OCI-LY7 (cell line): ENCODE measurements at regions not wholly inside any gene's neighbourhood (a gene's known extent, or its start where the extent isn't known, plus 50 kb on each side); places are given as distances from the start of the nearest gene placed in this dataset.

Experiments
- BruUV-seq: library from RNA; stranded (reverse); fragments of 400-500 nt; replicated peaks from 2 replicates; lab custom pipeline; 2021; lab: Mats Ljungman, UMichigan
- CTCF ChIA-PET: fragments of 300-600 bp; sonication (Branson Sonifier 250); formaldehyde crosslinking; loops from one replicate; lab custom pipeline; 2022; ENCODE audit warnings: antibody characterized with exemption; ENCODE audit not compliant: unreplicated experiment; lab: Charles Lee
- POLR2A ChIA-PET: fragments of 300-600 bp; sonication (Branson Sonifier 250); formaldehyde crosslinking; loops from one replicate; lab custom pipeline; 2022; ENCODE audit warnings: antibody characterized with exemption; lab: Charles Lee
- DNase-seq: peaks from one replicate; pipeline ENCODE4 v3.0.0-alpha.2; 2015; ENCODE audit warnings: low spot score
- H2AFZ ChIP-seq: fragments of 200-600 bp; sonication (generic), shearing (Covaris generic); 2 replicates; pipeline ENCODE4 v1.6.1; 2014; ENCODE audit warnings: mild to moderate bottlenecking, antibody characterized with exemption, low read length, moderate library complexity
- H3K27ac ChIP-seq: fragments of 200-600 bp; sonication (generic); 2 replicates; pipeline ENCODE4 v1.5.1; 2014; ENCODE audit warnings: mixed run types, low read depth, mild to moderate bottlenecking, moderate library complexity, low read length, inconsistent platforms; ENCODE audit not compliant: poor library complexity, severe bottlenecking
- H3K36me3 ChIP-seq: fragments of 200-600 bp; sonication (generic); 2 replicates; pipeline ENCODE4 v1.6.1; 2014; ENCODE audit warnings: mild to moderate bottlenecking, antibody characterized with exemption, low read length, moderate library complexity, mixed read lengths; ENCODE audit not compliant: insufficient read depth
- H3K4me1 ChIP-seq: fragments of 200-600 bp; sonication (generic); 2 replicates; pipeline ENCODE4 v1.5.1; 2014; ENCODE audit warnings: mild to moderate bottlenecking, low read length; ENCODE audit not compliant: insufficient read depth, poor library complexity, severe bottlenecking
- H3K4me2 ChIP-seq: fragments of 200-600 bp; sonication (generic); 2 replicates; pipeline ENCODE4 v1.6.1; 2014; ENCODE audit warnings: mild to moderate bottlenecking, low read length
- H3K4me3 ChIP-seq: fragments of 200-600 bp; sonication (generic); 2 replicates; pipeline ENCODE4 v1.5.1; 2014; ENCODE audit warnings: mild to moderate bottlenecking, low read depth, low read length; ENCODE audit not compliant: poor library complexity, severe bottlenecking
- H3K79me2 ChIP-seq: fragments of 200-600 bp; sonication (generic); 2 replicates; pipeline ENCODE4 v1.6.1; 2016; ENCODE audit warnings: low read depth, mild to moderate bottlenecking, low read length, moderate library complexity, mixed read lengths; ENCODE audit not compliant: insufficient read depth
- H3K9me2 ChIP-seq: fragments of 200-600 bp; sonication (generic); 2 replicates; pipeline ENCODE4 v1.6.1; 2016; ENCODE audit warnings: mild to moderate bottlenecking, low read length, mixed read lengths; ENCODE audit not compliant: insufficient read depth
- H3K9me3 ChIP-seq: fragments of 200-600 bp; sonication (generic); 2 replicates; pipeline ENCODE4 v1.6.1; 2014; ENCODE audit warnings: mild to moderate bottlenecking, mixed run types, low read length, mixed read lengths
- H4K20me1 ChIP-seq: fragments of 200-600 bp; sonication (generic); 2 replicates; pipeline ENCODE4 v1.6.1; 2014; ENCODE audit warnings: mild to moderate bottlenecking, antibody characterized with exemption, low read length, moderate library complexity, mixed read lengths; ENCODE audit not compliant: insufficient read depth
- EZH2phosphoT487 ChIP-seq: fragments of 200-600 bp; sonication (generic); IDR thresholded peaks from 2 replicates; pipeline ENCODE4 v1.6.1; 2018; ENCODE audit warnings: low read depth, borderline replicate concordance, mild to moderate bottlenecking, mixed run types, antibody characterized with exemption, low read length, moderate library complexity, mixed read lengths
- intact Hi-C: fragments of 100-400 bp; cut with micrococcal nuclease; formaldehyde crosslinking; loops from one replicate; pipeline ENCODE4 v1.10.0; 2022; ENCODE audit not compliant: unreplicated experiment
- TF ChIP-seq, protein P1 (sequence below): fragments of 200-600 bp; sonication (generic); conservative IDR thresholded peaks from 2 replicates; pipeline ENCODE4 v1.5.1; 2014; ENCODE audit warnings: mild to moderate bottlenecking, antibody characterized with exemption, low read length, moderate library complexity, mixed read lengths

DNA sequence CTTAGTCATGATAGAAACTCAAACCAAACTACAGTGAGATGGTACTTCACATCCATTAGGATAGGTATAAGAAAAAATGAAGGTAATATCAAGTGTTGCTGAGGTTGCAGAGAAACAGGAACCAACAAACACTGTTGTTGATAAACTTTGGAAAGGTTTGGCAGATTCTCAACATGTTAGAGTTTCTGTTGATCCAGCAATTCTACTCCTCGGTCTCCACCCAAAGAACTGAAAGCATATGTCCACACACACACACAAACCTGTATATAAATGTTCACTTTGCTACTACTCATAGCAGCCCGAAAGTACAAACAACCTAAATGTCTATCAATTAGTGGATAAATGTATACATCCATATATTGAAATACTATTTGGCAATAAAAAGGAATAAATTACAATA lies 128.3 kb upstream of the CARMIL1 start:
- H3K9me3 ChIP-seq, result peaks cover 30% of the 10 kb centered on the region; the same call in 1 of the 2 replicates
- peaks cover 4% of the 10 kb centered on the region; the same call in 1 of the 2 replicates for H3K36me3 ChIP-seq
- no peaks in the 10 kb centered on the region for H4K20me1 ChIP-seq
- CTCF ChIA-PET, result no interaction called here
- H2AFZ ChIP-seq, result no peak overlapping the region
- H3K4me3 ChIP-seq, result no peak overlapping the region
- peaks cover 27% of the 10 kb centered on the region for H3K4me1 ChIP-seq
- TF ChIP-seq EZH2phosphoT487, result no peak
- TF ChIP-seq, protein P1, sequence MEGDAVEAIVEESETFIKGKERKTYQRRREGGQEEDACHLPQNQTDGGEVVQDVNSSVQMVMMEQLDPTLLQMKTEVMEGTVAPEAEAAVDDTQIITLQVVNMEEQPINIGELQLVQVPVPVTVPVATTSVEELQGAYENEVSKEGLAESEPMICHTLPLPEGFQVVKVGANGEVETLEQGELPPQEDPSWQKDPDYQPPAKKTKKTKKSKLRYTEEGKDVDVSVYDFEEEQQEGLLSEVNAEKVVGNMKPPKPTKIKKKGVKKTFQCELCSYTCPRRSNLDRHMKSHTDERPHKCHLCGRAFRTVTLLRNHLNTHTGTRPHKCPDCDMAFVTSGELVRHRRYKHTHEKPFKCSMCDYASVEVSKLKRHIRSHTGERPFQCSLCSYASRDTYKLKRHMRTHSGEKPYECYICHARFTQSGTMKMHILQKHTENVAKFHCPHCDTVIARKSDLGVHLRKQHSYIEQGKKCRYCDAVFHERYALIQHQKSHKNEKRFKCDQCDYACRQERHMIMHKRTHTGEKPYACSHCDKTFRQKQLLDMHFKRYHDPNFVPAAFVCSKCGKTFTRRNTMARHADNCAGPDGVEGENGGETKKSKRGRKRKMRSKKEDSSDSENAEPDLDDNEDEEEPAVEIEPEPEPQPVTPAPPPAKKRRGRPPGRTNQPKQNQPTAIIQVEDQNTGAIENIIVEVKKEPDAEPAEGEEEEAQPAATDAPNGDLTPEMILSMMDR, result no peak
- no peak overlapping the region for H3K4me2 ChIP-seq
- POLR2A ChIA-PET, result no interaction called here
- H3K79me2 ChIP-seq, result no peaks in the 10 kb centered on the region
- intact Hi-C loops, result no loop called here
- H3K27ac ChIP-seq, result no peak overlapping the region
- no peak for DNase-seq
- H3K9me2 ChIP-seq, result no peaks in the 10 kb centered on the region
- no TSS peak for BruUV-seq

DNA sequence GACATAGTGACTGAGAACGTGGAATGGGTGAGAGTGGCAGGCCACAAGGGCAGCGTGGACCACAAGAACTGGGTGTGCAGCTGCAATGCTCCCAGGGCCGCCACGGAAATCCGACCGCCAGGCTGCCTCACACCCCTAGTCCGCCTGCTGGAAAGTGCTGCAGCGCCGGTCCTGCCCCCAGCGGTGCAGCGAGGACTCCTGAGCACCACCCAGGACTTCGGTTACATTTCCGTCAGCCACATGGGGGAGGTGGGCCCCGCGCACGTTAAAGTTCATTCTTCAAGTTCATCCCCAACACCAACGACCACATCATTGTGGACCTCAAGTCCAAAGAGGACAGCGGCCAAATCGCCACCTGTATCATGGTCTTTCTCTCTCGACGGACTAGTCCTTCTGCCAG lies 126.1 kb upstream of the CARMIL1 start:
- ChIA-PET CTCF (no interaction called here), POLR2A (interaction anchor here (0.6 kb wide), 1 partner anchor 23 kb away, joined by 4 read pairs; no protein-coding TSS in a partner anchor)
- Histone ChIP-seq H3K9me3 (peaks cover 36% of the 10 kb centered on the region; the same call in 1 of the 2 replicates), H3K4me3 (no peak overlapping the region), H3K9me2 (no peaks in the 10 kb centered on the region), H3K4me1 (peaks cover 9% of the 10 kb centered on the region), H4K20me1 (no peaks in the 10 kb centered on the region), H3K79me2 (no peaks in the 10 kb centered on the region), H2AFZ (no peak overlapping the region), H3K4me2 (no peak overlapping the region), H3K36me3 (no peaks in the 10 kb centered on the region; the same call in 1 of the 2 replicates), H3K27ac (no peak overlapping the region)
- no TSS peak for BruUV-seq
- TF ChIP-seq, protein P1, result no peak
- TF ChIP-seq EZH2phosphoT487, result no peak
- intact Hi-C loops, result no loop called here
- no peak for DNase-seq

DNA sequence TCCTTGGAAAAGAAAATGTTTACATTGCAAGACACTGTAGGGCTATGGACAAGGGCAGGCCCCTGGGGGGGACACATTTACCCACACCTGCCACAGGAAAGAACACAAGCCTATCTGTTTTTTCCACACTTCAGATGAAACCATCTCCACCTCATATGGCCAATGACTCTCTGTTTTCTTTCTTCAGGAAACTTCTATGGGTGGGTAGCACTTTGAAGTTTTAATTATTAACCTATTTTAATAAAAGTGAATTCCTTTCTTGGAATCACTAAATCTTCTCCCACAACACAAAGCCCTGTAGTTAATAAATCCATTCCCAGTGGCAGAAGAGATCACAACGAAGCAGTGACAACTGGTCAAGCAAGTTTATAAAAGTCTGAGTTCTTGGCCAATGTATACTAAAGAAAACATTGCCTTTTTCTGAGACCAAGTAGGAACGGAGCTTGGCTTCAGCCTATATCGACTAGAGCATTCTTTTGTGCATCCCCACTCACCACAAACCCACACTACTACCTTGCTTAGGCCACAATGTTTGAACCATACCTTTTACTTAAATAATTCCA lies 125.1 kb upstream of the CARMIL1 start:
- Histone ChIP-seq H4K20me1 (no peaks in the 10 kb centered on the region), H3K9me3 (peaks cover 26% of the 10 kb centered on the region; the same call in 1 of the 2 replicates), H3K4me3 (no peak overlapping the region), H3K36me3 (no peaks in the 10 kb centered on the region; the same call in 1 of the 2 replicates), H3K4me1 (peaks cover 9% of the 10 kb centered on the region), H2AFZ (no peak overlapping the region), H3K9me2 (no peaks in the 10 kb centered on the region), H3K27ac (no peak overlapping the region), H3K79me2 (no peaks in the 10 kb centered on the region), H3K4me2 (no peak overlapping the region)
- CTCF ChIA-PET, result no interaction called here
- intact Hi-C loops, result no loop called here
- TF ChIP-seq, protein P1, result no peak
- TF ChIP-seq EZH2phosphoT487, result no peak
- DNase-seq, result no peak
- no TSS peak for BruUV-seq
- POLR2A ChIA-PET, result no interaction called here
